GM12873 (cell line): ENCODE measurements at regions not wholly inside any gene's neighbourhood (a gene's known extent, or its start where the extent isn't known, plus 50 kb on each side); places are given as distances from the start of the nearest gene placed in this dataset.

ENCODE experiments used
- TF ChIP-seq, protein P1 (sequence below): IDR thresholded peaks from 2 replicates; pipeline ENCODE4 v1.5.1; 2012; ENCODE audit warnings: low read depth, mild to moderate bottlenecking, moderate library complexity, low read length, control low read depth; ENCODE audit not compliant: insufficient read depth; ENCODE audit errors: missing control alignments

DNA sequence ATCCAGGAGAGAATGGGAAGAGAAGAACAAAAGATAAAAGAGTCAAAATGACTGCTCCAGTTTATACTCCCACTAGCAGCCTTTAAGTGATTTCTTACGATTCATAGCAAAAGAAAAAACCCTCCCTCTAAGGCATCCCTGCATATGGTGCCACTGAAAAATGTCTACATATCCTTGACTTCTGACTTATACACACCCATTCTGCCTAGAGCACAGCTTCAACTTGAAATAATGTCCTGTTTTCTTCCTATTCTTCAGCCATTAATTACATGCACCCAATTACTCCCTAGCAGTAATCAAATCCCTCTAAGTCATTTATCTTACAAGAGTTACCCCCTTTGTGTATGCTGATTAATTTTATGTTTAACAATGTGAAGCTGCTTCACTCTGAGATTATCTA lies 393.5 kb downstream of the HTR7 start:
- TF ChIP-seq, protein P1, sequence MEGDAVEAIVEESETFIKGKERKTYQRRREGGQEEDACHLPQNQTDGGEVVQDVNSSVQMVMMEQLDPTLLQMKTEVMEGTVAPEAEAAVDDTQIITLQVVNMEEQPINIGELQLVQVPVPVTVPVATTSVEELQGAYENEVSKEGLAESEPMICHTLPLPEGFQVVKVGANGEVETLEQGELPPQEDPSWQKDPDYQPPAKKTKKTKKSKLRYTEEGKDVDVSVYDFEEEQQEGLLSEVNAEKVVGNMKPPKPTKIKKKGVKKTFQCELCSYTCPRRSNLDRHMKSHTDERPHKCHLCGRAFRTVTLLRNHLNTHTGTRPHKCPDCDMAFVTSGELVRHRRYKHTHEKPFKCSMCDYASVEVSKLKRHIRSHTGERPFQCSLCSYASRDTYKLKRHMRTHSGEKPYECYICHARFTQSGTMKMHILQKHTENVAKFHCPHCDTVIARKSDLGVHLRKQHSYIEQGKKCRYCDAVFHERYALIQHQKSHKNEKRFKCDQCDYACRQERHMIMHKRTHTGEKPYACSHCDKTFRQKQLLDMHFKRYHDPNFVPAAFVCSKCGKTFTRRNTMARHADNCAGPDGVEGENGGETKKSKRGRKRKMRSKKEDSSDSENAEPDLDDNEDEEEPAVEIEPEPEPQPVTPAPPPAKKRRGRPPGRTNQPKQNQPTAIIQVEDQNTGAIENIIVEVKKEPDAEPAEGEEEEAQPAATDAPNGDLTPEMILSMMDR, result no peak

DNA sequence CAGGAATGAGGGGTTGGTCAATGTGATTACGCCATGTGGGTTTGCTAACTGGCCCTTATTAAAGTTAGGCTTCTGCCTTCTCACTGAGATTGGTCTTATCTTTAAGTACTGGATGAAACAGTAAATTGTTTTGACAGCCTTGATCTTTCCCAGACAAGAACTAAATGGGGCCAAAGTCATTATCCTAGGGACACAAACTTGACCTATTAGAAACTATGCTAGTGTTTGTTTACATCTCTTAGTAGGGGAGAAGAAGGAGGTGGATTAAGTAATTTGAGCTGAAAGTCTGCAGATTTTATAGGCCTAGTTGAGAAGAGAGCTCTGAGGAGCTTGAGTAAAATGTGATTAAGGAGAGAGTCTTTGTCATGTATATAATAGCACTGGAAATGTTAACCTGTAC lies 386.9 kb downstream of the HTR7 start:
- TF ChIP-seq, protein P1, result no peak

DNA sequence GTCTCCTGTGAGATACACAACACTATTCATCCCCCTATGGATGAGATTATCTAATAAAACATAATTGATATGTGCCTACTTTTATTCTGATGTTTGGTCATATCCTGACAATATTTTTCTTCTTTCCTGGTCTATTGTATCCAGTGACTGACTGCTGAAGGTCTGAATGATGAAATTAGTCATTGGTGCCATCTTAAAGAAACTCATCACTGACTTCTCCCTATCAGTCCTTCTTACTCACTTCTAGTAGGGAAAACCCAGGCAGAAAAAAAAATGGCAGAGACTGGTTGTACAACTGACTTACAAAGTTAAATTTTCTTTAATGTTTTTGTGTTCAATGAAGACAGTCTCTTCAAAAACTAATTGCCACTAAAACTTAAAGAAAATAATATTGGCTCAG lies 377.4 kb downstream of the HTR7 start:
- TF ChIP-seq, protein P1, result no peak

DNA sequence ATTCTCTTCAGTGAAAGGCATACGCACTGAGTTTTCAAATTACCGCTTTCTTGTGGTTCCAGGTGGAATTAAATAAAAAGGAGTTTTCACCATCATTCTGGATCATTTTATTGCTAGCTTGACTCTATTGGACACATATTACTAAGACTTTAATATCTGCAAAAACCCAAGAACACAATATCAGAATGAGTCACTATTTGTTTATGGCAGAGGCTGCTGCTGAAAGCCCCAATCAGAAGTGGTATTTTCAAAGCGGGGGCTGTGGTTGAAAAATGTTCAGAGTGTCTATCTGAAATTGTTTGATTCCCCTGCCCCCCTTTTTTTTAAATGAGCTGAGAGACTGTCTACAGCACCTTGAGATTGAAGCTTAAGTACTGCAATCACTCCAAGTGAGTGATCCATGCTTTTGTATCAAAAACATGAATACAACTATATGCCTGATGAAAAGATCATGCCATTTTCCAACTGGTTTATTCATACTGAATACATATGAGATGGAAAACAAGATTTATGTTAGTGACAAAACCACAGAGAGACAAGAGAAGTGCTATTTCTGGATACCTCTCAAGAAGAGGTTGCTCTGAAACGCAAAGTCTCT lies 376.4 kb downstream of the HTR7 start:
- TF ChIP-seq, protein P1, result no peak

DNA sequence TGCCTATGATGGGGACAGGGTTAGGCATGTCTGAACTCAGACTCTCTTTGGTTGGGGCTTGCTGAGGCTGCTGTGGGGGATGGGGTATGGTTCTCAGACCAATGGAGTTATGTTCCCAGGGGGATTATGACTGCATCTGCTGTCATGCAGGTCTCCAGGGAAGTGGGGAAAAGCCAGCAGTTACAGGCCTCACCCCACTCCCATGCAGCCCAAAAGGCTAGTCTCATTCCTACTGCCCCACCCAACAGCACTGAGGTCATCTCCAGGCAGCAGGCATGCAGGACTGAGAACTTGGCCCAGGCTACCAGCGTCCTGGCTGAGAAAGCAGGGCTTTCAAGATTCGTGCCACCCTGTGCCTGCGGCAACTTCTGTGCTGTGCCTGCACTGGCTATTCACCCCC lies 373.3 kb downstream of the HTR7 start:
- TF ChIP-seq, protein P1, result no peak

DNA sequence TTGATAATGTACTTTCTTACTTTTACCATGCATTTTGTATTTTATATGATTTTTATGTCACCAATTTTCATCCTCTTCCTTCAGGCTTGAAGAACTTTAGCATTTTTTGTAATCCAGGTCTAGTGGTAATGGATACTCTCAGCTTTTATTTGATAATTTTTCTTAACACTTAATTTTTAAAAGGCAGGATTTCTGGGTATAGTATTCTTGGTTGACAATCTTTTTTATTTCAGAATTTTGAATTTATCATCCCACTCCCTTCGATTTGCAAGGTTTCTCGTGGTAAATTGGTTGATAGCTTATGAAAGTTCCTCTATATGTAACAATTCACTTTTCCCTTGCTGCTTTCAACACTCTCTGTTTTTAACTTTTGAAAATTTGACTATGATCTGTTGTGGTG lies 363.7 kb downstream of the HTR7 start:
- TF ChIP-seq, protein P1, result no peak

DNA sequence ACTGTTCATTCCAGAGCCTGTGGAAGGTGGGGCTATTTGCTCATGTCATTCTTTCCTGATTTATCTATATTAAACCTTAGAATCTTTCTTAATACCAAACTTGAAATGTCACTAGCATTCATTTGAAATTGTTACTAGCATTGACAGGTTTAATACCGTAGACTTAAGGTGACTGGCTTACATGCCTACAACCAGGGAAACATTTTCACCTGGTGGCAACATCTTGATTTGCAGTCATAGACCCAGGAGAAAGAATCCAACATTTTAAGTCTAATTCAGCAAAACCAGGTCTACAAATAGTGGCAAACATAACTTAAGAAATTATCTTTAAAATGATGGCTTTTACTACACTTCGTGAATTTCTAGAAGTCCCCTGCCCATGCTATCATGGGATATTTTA lies 353.7 kb downstream of the HTR7 start:
- TF ChIP-seq, protein P1, result no peak
